KOPT-K1 (cell line): ENCODE measurements at regions not wholly inside any gene's neighbourhood (a gene's known extent, or its start where the extent isn't known, plus 50 kb on each side); places are given as distances from the start of the nearest gene placed in this dataset.

Source experiments
- H3K27ac ChIP-seq: fragments of 200-600 bp; sonication (generic); 2 replicates; pipeline ENCODE4 v1.5.1; 2016; ENCODE audit warnings: antibody characterized with exemption, mild to moderate bottlenecking, low read depth, low read length; ENCODE audit not compliant: poor library complexity, severe bottlenecking
- H3K36me3 ChIP-seq: fragments of 200-600 bp; sonication (generic); 2 replicates; pipeline ENCODE4 v1.5.1; 2017; ENCODE audit warnings: antibody characterized with exemption, mild to moderate bottlenecking, low read length, moderate library complexity; ENCODE audit not compliant: insufficient read depth
- H3K9me3 ChIP-seq: fragments of 200-600 bp; sonication (generic); 2 replicates; pipeline ENCODE4 v1.5.1; 2017; ENCODE audit warnings: antibody characterized with exemption, low read length, mild to moderate bottlenecking; ENCODE audit not compliant: insufficient read depth, poor library complexity, severe bottlenecking

DNA sequence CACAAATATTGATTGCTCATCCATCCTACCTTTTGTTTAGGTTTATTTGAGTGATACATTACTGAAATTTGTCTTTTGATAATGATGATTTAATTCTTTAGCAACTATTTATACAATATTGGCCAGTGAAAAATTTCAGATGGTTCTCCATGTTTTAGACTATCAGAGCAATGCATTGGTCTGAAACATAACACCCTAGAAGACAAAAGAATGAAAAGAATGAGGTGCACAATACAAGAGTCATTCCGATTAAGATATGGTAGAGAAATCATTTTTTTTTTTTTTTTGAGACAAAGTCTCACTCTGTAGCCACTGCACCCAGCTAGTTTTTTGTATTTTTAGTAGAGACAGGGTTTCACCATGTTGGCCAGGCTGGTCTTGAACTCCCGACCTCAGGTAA is 197.4 kb upstream of the FAM98A start:
- no peak overlapping the region for H3K27ac ChIP-seq
- no peaks in the 10 kb centered on the region for H3K36me3 ChIP-seq
- H3K9me3 ChIP-seq: no peaks in the 10 kb centered on the region

DNA sequence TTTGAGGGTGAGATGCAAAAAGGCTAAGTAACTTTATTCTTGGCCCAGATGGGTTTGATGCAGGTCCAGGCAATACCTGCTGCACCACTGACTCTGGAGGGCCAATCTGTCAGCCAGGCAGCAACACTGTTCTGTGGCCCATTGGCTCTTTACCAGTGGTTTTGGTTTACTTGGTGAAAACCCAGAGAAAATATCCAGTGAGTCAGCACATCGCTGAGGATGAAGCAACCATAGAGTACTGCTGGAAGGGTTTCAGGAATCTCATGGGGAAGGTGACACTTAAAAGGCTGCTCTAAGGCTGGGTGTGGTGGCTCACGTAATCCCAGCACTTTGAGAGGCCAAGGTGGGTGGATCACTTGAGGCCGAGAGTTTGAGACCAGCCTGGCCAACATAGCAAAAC is 192.5 kb upstream of the FAM98A start:
- no peaks in the 10 kb centered on the region for H3K9me3 ChIP-seq
- no peak overlapping the region for H3K27ac ChIP-seq
- H3K36me3 ChIP-seq: no peaks in the 10 kb centered on the region

DNA sequence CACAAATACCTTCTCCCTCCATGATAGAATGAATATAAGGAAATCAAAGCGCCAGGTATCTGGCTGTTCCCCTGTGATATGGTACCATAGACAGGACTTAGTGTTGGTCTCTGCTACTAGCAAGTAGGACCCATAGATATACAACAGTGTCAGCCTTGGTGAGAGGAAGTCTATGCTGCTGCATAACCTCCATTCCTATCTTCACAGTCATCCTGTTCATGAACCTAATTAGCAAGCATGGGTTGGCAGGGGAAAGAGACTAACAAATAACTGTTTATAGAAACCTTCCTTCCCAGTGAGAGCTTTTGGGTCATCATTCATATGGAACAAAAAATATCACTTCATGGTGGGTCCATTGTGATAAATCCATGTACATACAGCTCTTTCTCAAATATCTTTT is 188.9 kb upstream of the FAM98A start:
- H3K9me3 ChIP-seq: no peaks in the 10 kb centered on the region
- no peaks in the 10 kb centered on the region for H3K36me3 ChIP-seq
- no peak overlapping the region for H3K27ac ChIP-seq

DNA sequence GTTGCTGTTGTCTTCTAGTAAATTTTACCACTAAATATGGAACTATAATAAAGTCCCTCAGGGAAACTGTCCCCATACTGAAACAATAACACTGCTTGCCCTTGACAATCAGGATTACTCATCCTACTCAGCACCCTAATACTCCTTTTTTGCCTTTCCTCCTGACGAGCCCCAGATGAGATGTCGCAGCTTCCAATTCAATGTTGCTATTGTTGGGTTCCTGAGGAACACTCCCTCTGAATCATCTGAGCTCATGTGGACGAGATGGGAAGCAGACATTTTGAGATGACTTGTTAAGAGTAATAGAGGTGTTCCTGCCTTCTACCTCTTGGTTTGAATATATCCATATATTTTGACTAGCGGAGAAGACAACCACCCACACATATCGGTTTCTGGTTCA is 187.8 kb upstream of the FAM98A start:
- Histone ChIP-seq H3K36me3 (no peaks in the 10 kb centered on the region), H3K9me3 (no peaks in the 10 kb centered on the region), H3K27ac (no peak overlapping the region)

DNA sequence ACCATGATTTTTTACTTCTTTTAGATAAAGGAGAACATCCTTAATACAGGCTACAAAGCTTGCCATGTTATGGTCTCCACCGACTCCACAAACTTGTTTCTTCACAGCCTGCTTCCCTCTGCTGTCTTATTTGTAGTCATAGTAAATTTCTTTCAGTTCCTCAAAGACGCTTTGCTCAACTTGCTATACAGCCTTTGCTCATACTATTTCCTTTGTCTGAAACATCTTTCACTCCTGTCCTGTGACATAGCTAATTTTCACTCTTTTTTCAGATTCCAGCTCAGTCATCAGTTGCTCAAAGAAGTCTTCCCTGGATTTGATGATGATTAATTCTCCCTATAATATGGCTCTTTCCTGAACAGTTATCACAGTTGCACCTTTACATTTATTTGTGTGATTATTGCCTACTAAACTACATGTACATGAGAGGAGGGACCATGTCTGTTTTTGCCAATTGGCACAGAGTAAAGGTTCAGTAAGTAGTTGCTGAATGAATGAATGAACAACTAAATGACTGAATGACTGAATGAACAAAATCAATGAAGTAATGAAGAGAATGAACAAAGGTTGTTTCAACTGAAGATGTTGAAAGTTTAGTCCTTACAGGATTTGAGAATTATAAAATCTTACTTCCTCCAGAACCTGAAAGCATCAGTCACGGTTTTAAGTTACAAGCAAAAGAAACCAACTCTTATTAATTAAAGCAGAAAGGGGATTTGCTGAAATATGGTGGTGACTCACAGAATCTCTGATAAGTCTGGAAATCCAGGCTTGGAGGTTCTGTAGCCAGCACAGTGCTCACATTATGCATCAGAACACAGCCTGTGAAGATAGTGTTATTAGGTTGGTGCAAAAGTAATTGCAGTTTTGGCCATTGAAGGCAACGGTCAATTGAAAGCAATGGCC is 186.4 kb upstream of the FAM98A start:
- H3K27ac ChIP-seq: no peak overlapping the region
- H3K9me3 ChIP-seq: no peaks in the 10 kb centered on the region
- no peaks in the 10 kb centered on the region for H3K36me3 ChIP-seq

DNA sequence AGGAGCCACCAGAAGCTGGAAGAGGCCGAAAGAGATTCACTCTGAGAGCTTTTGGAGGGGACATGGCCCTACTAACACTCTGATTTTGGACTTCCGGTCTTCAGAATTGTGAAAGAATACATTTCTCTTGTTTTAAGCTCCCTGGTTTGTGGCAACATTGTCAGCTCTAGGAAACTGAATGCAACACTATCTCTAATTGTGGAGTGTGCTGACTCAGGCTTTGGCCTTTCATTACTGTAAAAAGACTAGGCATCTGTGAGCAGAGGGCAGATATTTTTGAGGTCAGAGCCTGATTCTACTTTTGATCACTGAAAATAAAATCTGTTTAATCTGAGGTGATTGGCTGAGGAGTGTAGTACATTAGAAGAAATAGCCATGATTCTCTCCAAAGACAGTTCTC is 185.4 kb upstream of the FAM98A start:
- no peak overlapping the region for H3K27ac ChIP-seq

DNA sequence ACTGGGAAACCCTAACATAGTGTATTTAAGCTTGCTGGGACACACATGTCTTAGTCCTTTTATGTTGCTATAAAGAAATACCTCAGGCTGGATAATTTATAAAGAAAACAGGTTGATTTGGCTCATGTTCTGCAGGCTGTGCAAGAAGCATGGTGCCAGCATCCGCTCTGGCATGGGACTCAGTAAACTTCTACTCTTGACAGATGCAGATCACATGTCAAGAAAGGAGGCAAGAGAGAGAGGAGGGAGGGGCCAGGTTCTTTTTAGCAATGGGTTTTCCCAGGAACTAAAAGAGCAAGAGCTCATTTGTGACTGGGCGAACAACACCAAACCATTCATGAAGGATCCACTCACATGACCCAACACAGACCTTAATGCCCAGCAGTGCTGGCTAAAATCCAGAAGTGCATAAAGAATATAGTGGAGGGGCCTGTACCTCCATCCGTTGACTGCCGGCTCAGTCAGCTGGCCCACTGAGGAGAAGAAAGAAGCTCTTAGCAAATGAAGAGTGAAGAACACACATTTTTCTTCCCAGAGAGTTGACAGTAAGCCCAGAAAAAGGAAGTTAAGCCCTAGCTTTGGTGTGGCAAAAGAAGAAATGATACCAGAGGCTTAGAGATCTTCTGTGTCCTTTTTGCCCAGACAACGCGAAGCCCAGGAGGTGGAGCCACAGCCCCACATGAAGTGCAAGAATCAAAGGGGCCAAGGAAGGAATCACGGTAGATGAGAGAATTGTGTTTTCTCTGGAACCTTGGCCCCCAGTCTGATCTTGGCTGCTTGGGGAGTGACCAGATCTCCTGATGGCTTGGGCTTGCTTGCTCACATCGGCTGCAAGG is 183.5 kb upstream of the FAM98A start:
- H3K27ac ChIP-seq: no peak overlapping the region
- no peaks in the 10 kb centered on the region for H3K9me3 ChIP-seq
- no peaks in the 10 kb centered on the region for H3K36me3 ChIP-seq

More for the DNA sequence above, 185.4 kb upstream of the FAM98A start:
- no peaks in the 10 kb centered on the region for H3K36me3 ChIP-seq
- H3K9me3 ChIP-seq: no peaks in the 10 kb centered on the region

DNA sequence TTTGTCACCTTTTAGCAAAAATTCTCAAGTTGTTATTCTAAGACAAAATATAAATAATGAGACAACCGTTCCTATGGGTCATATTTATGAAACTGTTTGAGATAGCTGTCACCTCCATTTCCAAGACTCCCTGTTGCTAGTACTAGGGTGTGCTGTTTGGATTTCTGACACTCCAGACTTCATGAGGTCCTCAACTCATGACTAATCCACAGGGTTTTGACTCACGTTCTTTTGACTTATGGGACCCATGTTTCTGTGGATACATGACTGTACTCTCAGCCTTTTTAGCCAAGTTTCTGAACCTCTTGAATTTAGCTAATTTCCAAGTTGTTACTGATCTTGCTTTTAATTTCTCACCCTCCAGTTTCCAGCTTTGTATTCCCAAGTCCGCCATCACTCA is 178.7 kb upstream of the FAM98A start:
- no peaks in the 10 kb centered on the region for H3K36me3 ChIP-seq
- no peak overlapping the region for H3K27ac ChIP-seq
- no peaks in the 10 kb centered on the region for H3K9me3 ChIP-seq

DNA sequence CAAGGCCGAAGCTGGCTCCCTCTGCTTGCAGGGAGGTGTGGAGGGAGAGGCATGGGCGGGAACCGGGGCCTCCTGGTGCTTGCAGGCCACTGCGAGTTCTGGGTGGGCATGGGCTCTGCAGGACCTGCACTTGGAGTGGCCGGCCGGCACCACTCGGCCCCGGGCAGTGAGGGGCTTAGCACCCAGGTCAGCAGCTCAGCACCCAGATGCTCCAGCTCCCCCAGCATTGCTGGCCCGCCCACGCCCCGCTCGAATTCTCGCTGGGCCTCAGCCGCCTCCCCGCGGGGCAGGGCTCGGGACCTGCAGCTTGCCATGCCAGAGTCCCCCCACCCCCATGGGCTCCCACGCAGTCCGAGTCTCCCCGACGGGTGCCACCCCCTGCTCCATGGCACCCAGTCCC is 176.2 kb upstream of the FAM98A start:
- Histone ChIP-seq H3K36me3 (no peaks in the 10 kb centered on the region), H3K9me3 (no peaks in the 10 kb centered on the region), H3K27ac (no peak overlapping the region)

DNA sequence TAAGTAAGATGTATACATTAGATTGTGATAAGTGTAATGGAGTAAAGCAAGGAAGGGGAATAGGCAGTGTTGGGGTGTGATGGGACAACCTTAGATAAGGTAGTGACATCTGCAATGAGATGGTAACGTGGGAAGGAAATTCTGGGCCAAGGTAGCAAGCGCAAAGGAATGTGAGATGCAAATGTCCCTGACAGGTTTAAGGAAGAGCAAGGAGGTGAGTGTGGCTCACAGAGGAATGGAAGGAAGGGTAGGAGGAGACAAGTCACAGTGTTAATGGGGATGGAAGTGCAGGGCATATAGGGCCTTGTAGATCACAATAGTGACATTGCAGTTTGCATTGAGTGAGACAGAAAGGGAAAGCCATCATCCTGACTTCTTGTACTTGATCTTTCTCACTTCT is 170.9 kb upstream of the FAM98A start:
- Histone ChIP-seq H3K9me3 (no peaks in the 10 kb centered on the region), H3K27ac (no peak overlapping the region), H3K36me3 (no peaks in the 10 kb centered on the region)

DNA sequence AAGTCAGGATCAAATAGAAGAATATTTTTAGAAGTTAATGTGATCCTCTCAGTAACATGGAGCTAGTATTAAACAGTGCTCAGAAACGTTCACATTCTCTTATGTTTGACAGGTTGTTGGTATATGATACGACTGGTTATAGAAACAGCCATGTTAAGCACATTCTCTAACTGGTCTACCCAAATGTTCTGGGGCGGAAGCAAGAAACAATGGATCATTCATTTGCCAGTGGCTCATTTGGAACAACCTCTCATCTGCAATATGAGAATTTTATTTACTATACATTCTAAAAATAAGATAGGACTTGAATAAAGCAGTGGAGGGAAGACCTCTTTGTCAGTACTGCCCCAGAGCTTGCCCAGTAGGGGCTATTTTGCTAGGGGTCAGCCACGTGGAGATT is 167.1 kb upstream of the FAM98A start:
- Histone ChIP-seq H3K27ac (no peak overlapping the region), H3K9me3 (no peaks in the 10 kb centered on the region), H3K36me3 (no peaks in the 10 kb centered on the region)

DNA sequence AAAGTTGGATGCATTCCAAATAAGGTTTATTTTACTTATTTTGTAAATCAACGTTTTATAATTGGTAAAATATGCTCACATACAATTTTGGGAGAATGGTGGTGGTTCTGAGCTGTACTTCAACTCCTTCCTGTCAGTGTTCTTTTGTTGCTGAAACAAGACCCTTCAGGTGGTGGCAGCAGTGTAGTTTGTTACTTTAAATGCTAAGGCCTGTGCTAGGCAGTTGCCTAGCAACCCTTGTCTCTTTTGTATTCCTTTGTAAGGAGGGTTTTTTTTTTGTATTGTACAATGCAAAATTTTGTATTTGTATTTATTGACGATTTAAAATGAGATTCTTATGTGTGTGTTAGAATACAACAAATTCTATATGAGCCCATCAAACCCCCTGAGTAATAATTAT is 166.0 kb upstream of the FAM98A start:
- no peaks in the 10 kb centered on the region for H3K36me3 ChIP-seq
- H3K9me3 ChIP-seq: no peaks in the 10 kb centered on the region
- no peak overlapping the region for H3K27ac ChIP-seq

DNA sequence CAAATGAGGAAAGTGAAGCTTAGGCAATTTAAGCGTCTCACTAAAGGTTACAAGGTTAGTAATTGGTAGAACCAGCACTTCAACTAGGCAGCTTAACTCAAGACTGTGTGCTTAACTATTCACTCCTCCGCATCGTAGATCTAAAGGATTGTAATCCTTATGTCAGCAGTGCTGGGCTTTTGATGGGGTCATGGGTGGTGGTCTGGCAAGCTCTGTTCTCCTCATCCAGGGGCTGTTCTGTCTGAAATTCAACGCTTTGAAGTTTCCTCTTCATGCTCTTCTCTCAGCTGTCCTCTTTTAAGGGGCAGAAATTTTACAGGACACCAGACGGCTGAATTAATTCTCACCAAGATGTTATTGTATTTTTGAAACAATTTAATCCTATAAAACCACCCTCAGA is 165.5 kb upstream of the FAM98A start:
- Histone ChIP-seq H3K36me3 (no peaks in the 10 kb centered on the region), H3K9me3 (no peaks in the 10 kb centered on the region), H3K27ac (no peak overlapping the region)

DNA sequence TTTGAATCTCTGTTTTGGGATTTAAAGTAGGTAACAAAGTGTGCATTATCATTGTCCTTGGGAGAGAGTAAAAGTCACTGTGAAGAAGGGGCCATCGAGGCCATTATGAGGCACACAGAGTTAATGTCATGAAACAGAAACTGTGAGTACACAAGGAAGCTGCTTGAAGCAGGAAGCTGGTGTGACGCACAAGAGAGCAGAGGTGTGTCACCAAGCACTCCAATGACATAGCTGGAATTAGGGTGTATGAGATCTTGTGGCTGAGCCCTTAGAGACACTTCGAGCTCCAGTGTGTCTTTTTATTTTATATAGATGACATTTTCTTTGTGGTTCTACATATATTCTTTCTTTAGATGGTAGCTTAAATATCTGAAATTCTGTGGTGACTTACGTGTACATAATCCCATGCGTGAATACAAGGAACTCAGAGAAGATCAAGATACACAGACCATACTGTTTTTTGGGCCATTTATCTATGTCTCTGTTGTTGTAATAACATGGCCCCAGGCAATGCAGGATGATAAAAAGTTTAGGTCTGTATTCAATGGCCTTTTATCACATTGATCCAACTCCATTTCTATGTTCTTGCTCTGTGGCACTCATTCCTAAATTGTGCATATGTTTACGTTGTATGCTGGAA is 164.7 kb upstream of the FAM98A start:
- H3K36me3 ChIP-seq: no peaks in the 10 kb centered on the region
- H3K9me3 ChIP-seq: no peaks in the 10 kb centered on the region
- no peak overlapping the region for H3K27ac ChIP-seq

DNA sequence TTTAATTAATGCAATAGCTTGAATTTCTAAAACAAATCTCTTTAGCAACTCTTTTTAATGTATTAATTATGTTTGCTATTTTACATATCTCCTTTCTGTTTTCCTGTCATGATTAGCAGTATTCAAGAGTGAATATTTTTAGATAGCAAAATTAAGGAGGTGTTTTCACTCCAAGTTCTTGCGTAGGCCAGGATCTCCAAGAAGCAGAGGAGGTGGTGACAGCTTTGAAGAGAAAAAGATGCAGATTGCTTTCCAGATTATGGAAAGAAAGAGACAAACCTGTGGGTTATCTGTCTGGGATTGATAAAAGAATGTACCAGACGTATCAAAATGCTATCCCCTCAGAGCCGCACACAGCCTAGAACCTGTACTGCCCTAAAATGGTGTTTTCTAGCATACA is 163.5 kb upstream of the FAM98A start:
- no peaks in the 10 kb centered on the region for H3K36me3 ChIP-seq
- no peak overlapping the region for H3K27ac ChIP-seq
- no peaks in the 10 kb centered on the region for H3K9me3 ChIP-seq
